ENCODE measurements at regions not wholly inside any gene's neighbourhood (a gene's known extent, or its start where the extent isn't known, plus 50 kb on each side); places are given as distances from the start of the nearest gene placed in this dataset.

- TF ChIP-seq CTCF (IDR thresholded peaks at IDR 0.05) (peak in 3 of 7 experiments; percentile 9 to 29 (median 21)), POLR2A (IDR thresholded peaks at IDR 0.05) (no peak)
These were observed 91.4 kb upstream of the LGALSL start for GRCh38 chr2:64362562-64363026.
